SKM-1 treated with dmso at 0.1 percent for 144 hours (cell line): ENCODE measurements at regions not wholly inside any gene's neighbourhood (a gene's known extent, or its start where the extent isn't known, plus 50 kb on each side); places are given as distances from the start of the nearest gene placed in this dataset.
A peak's percentile ranks its signal among the peaks of the same experiment; 100 is the strongest.

Source experiments
- DNase-seq: peaks from one replicate; lab custom pipeline; 2025; ENCODE audit not compliant: unreplicated experiment; lab: John Stamatoyannopoulos, UW

- no peak for DNase-seq
Observed at GRCh38 chr4:108301545-108302251, 133.0 kb upstream of the LEF1 start.

GRCh38 chr4:108297605-108298004 is 128.9 kb upstream of the LEF1 start:
- no peak for DNase-seq

- no peak for DNase-seq
Observed at GRCh38 chr4:108292229-108292628, 123.5 kb upstream of the LEF1 start.

DNA sequence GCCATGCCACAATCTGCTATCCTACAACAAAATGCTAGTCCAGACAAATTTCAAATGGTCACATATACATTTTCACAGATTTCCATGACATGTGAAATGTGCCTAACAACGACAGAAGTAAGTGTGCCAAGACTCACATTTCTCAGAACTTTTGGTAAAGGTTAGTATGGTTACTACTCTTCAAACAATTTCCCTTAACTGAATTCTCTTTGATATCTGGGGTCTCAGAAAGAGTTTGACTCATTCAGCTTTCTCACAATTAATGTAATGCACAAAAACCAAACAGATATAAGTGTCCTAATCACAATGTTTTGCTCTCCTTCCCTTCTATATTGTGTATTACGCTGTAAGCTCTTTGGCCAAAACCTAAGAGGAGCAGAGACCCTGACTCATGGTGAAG is 122.4 kb upstream of the LEF1 start:
- DNase-seq: no peak

GRCh38 chr4:108287834-108288413 is 119.2 kb upstream of the LEF1 start:
- no peak for DNase-seq

DNA sequence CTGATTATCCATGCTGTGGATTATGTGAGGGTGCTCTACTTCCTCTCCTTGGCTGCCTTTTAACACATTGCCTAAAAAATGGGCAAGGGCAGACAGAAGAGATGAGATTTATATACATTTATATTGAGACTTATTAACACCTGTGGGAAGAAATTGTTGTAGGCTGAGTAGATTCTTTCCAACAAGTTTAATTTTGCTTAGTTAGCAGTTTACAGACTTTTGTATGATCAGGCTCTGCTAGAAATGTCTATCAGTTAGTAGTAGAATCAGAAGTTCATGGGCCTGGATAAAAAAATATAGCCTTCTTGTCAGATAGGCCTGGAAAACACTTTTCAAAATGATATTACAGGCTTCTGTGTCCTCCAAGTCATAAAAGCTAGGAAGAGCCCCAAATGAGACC is 111.3 kb upstream of the LEF1 start:
- no peak for DNase-seq

DNA sequence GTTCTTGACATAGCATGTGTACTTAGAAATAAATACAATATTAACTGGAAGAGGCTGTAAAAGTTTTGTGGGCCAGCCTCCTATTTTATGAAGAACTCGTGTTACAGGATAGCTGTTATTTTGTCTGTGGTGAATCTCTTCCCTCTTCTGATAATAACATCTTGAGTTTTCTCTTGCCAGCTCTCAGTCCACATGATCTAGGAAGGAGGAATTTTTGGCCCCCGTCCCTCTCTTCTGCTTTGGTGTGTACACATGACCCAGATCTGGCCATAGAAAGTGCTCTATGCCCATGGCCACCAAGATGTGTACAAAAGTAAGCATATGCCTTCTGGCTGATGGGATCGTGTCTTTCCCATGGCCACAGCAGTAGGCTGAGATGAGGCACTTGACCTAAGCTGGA is 108.0 kb upstream of the LEF1 start:
- DNase-seq: no peak

GRCh38 chr4:108272986-108273385 is 104.3 kb upstream of the LEF1 start:
- no peak for DNase-seq

DNA sequence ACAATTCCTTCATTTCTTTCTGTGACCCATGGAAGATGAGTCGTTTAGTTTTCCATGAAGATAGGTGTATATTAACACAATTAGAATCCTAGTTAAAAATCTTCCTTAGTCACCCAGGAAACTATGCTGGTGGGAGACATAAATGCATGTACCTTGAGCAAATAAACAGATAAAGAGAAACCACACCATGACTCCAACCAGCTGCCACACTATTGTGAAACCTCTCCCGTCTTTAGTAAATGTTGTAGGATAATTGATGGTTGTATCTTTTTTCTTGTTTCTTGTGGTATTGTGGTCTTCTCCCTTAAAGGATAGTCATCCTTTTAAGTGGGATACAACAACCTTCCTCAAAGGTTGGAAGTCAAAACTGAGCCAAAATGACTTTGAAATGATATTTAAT is 103.8 kb upstream of the LEF1 start:
- no peak for DNase-seq

DNA sequence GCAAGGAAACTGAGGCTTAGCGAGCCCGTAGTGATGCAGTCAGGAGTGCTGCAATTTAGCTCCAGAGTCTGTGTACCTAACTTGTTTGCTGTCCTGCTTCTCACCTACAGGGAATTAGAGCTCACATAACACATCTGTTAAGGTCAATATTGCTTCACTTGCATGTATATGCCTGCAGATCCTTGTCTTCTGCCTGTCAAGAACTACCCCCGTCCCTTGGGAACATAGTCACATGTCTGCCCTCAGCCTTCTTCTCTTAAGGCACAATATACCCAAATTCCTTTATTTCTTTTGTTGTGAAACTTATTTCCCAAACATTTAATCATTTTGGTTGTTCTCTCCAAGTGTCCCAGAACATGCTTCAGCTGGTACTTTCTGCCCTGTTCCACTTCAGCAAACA is 103.3 kb upstream of the LEF1 start:
- no peak for DNase-seq

DNA sequence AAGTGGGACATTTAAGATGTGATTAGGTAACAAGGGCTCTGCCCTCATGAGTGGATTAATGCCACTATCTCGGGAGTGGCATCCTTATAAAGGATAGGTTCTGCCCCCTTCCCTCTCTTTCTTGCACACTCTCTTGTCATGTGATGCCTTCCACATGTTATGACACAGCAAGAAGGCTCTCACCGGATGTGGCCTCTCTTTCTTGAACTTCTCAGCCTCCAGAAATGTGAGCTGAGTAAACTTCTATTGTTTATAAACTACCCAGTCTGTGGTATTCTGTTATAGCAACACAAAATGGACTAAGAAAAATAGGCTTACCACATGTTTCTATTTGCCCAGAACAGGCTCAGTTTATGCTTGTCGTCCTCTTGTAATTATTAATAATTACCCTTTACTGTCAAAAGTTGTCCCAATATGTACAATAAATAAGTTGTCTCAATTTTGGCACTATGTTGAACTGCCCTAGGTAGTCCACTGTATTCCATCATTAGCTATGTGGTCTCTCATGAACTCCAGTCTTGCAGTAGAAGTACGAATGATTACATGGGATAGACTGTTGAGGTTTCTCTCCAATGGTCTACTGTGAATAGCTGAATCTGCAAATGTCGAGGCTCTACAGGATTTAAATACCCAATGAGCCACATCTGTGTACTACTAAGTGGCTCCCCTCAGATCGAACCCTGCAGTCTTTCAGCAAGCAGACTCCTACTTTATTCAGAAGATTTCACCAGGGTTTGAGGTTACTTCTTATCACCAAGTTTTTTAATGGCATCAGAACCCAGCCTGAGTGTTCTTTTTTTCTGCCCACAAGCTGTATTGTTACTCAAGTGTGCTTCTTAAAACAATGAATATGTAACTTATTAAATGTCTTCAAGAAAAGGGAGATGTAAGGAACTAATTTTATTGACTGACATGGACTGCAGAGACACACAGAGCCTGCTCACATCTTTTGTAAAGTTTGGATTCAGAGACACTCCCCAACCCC is 102.0 kb upstream of the LEF1 start:
- no peak for DNase-seq

DNA sequence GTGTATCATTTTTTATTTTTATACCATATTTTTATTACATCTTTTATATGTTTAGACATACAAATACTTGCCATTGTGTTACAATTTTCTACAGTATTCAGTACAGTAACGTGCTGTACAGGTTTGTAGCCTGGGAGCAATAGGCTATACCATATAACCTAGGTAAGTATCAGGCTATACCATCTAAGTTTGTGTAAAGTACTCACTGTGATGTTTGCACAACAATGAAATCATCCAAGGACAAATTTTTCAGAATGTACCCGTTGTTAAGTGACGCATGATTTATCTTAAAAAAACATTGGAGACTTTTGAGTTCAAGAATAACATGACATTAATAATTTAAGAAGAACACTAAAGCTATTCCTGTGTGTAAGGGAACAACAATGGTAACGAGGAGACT is 96.0 kb upstream of the LEF1 start:
- no peak for DNase-seq

DNA sequence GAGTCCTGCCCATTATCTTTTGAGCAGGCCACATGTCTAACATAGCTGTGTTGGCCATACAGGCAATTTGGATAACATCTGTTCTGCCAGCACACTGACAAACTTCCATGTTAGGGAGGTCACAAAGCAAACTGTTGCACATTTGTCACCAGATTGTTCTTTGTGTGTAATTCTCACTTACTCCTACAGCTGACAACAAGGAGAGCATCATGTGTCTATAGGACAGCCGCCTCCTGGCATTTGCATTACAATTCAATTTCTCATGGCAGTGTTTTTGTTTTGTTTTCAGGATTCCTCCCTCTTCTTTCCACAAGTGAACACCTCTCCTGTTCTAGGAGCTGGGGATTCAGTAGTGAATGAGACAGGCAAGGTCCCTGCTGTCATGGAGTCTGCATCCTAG is 94.3 kb upstream of the LEF1 start:
- no peak for DNase-seq

- no peak for DNase-seq
Observed at GRCh38 chr4:108261026-108261425, 92.3 kb upstream of the LEF1 start.

DNA sequence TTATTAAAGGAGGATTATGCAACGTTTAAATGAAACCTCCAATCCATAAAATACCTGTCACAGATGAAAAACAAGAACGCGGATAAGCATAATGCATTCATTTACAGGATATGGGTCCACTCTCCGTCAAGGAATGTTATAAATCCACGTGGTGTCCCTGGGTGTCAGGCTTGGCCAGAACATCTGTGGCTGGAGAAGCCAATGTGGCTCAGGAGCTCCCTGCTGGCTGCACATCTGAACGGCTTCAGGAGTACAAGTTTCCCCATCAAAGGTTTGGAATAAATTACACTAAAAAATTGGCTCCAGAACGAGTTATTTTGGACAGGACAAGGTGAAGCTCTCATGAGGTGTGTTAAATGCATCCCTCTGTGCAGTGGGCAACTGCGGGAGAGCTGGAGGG is 87.8 kb upstream of the LEF1 start:
- no peak for DNase-seq

DNA sequence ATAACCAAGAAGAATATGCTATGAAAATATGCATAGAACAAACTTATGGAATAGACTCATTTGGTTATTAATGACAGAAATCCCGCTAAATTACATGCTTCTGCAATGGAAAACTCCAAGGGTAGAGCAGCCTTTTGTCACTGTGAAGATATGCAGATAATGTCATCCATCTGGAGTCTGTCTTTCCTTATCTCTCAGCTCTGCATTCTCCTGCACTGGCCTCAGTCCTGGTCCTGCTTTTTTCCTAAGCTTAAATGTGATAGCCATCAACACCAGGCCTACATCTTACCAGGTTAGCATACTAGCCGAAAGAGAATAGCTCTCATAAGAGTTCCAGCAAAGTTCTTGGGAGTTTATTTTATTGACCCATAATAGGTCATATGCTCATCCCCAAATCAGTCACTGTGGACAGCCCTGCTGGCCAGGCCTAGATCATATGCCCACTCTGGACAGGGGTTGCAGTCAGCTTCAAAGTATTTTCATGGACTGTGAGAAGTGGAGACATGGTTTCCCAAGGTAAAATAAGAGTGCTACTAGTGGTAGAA is 86.5 kb upstream of the LEF1 start:
- no peak for DNase-seq

DNA sequence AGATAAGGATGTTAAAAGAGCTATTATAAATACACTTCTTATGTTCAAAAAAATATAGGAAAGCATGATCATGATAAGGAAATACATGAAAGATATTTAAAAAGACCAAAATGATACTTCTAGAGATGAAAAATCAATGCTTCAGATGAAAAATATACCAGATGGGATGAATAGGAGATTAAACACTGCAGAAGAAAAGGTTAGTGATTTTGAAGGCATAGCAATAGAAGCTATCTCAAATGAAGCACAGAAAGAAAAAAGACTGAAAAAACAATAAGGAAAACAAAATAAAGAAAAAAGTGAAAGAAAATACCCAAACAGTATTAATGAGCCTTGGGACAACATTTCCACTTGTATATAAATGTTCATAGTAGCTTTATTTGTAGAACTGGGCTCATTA is 80.7 kb upstream of the LEF1 start:
- no peak for DNase-seq

- no peak for DNase-seq
Observed at GRCh38 chr4:108247387-108248049, 78.8 kb upstream of the LEF1 start.

DNA sequence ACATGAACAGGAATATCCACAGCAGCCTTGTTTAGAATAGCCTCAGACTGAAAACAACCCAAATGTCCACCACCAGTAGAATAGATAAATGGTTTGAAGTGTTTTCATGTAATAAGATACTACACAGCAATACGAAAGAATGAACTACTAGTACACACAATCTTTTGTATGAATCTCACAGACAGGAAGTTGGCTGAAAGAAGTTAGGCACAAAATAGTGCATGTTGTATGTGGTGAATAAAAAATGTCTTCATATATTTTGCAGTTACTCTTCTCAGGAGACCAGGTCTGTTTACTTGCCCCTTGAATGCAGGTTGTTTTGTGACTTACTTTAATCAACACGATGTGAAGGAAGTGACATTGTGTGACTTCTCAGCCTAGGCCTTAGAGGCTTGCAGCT is 75.9 kb upstream of the LEF1 start:
- no peak for DNase-seq

GRCh38 chr4:108240366-108240765 is 71.6 kb upstream of the LEF1 start:
- DNase-seq: peak; percentile 5

GRCh38 chr4:108237693-108238092 is 69.0 kb upstream of the LEF1 start:
- no peak for DNase-seq
